ENCODE measurements at regions not wholly inside any gene's neighbourhood (a gene's known extent, or its start where the extent isn't known, plus 50 kb on each side); places are given as distances from the start of the nearest gene placed in this dataset.

DNA sequence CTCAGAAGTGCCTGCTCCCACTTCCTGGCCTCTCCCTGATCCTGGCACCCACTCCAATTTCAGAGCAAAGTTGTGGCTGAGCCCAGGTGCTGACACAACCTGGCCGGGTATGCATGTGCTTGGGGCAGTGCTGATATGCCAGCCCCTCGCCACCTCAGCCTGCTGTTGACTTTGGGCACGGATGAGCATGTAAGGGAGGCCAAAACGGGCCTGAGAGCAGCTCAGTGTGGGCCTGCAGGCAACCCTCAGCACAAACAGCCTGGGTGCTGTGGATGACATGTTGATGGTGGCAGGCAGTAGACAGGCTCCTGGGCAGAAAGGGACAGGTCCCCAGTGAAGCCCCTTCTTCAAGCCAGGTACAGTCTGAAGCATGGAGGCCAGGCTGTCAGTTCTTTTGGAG, 553.6 kb upstream of the FSIP2 start:
- H3K4me1 ChIP-seq (ENCODE audit: insufficient read depth, low read length), result no peaks in the 10 kb centered on the region
- TF ChIP-seq, protein P1, sequence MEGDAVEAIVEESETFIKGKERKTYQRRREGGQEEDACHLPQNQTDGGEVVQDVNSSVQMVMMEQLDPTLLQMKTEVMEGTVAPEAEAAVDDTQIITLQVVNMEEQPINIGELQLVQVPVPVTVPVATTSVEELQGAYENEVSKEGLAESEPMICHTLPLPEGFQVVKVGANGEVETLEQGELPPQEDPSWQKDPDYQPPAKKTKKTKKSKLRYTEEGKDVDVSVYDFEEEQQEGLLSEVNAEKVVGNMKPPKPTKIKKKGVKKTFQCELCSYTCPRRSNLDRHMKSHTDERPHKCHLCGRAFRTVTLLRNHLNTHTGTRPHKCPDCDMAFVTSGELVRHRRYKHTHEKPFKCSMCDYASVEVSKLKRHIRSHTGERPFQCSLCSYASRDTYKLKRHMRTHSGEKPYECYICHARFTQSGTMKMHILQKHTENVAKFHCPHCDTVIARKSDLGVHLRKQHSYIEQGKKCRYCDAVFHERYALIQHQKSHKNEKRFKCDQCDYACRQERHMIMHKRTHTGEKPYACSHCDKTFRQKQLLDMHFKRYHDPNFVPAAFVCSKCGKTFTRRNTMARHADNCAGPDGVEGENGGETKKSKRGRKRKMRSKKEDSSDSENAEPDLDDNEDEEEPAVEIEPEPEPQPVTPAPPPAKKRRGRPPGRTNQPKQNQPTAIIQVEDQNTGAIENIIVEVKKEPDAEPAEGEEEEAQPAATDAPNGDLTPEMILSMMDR (IDR thresholded peaks at IDR 0.05; ENCODE audit: extremely low read depth, low read depth, low read length), result no peak
- no peak overlapping the region for H2AFZ ChIP-seq (ENCODE audit: low read length)
- no peak overlapping the region for H3K4me2 ChIP-seq (ENCODE audit: insufficient read depth, low read length)
- H3K27me3 ChIP-seq (ENCODE audit: insufficient read depth, low read length), result no peaks in the 10 kb centered on the region
- no peak for DNase-seq (ENCODE audit: insufficient read length, low spot score, missing footprints)
- H4K20me1 ChIP-seq (ENCODE audit: insufficient read depth, low read length), result no peaks in the 10 kb centered on the region
- H3K79me2 ChIP-seq (ENCODE audit: insufficient read depth, low read length), result no peaks in the 10 kb centered on the region
- H3K9me3 ChIP-seq (ENCODE audit: low read depth, low read length), result peaks cover 7% of the 10 kb centered on the region
- no peak overlapping the region for H3K4me3 ChIP-seq (ENCODE audit: insufficient read depth, low read length)
- H3K36me3 ChIP-seq (ENCODE audit: insufficient read depth, low read length), result no peaks in the 10 kb centered on the region
- no peak overlapping the region for H3K27ac ChIP-seq (ENCODE audit: low read depth, low read length)

DNA sequence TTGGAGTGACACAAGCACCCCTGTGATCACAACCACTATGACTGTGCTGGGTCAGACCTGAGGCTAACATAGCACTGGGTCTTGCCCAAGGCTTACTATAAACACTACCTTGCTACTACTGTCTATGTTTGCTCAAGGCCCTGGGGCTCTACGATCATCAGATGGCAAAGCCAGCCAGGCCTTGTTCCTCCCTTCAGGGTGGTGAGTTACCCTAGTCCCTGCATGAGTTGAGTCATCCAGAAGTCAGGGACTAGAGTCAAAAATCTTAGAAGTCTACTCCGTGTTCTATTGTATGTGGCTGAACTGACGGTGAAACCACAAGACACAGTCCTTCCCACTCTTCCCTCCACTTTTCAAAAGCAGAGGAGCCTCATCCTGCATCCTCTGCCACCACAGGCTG, 551.2 kb upstream of the FSIP2 start:
- no peak overlapping the region for H3K4me3 ChIP-seq (ENCODE audit: insufficient read depth, low read length)
- no peaks in the 10 kb centered on the region for H4K20me1 ChIP-seq (ENCODE audit: insufficient read depth, low read length)
- TF ChIP-seq, protein P1 (IDR thresholded peaks at IDR 0.05; ENCODE audit: extremely low read depth, low read depth, low read length), result no peak
- peaks cover 7% of the 10 kb centered on the region for H3K9me3 ChIP-seq (ENCODE audit: low read depth, low read length)
- H3K79me2 ChIP-seq (ENCODE audit: insufficient read depth, low read length), result no peaks in the 10 kb centered on the region
- no peak for DNase-seq (ENCODE audit: insufficient read length, low spot score, missing footprints)
- H3K27me3 ChIP-seq (ENCODE audit: insufficient read depth, low read length), result no peaks in the 10 kb centered on the region
- H3K27ac ChIP-seq (ENCODE audit: low read depth, low read length), result no peak overlapping the region
- no peak overlapping the region for H2AFZ ChIP-seq (ENCODE audit: low read length)
- no peaks in the 10 kb centered on the region for H3K4me1 ChIP-seq (ENCODE audit: insufficient read depth, low read length)
- no peaks in the 10 kb centered on the region for H3K36me3 ChIP-seq (ENCODE audit: insufficient read depth, low read length)
- no peak overlapping the region for H3K4me2 ChIP-seq (ENCODE audit: insufficient read depth, low read length)

DNA sequence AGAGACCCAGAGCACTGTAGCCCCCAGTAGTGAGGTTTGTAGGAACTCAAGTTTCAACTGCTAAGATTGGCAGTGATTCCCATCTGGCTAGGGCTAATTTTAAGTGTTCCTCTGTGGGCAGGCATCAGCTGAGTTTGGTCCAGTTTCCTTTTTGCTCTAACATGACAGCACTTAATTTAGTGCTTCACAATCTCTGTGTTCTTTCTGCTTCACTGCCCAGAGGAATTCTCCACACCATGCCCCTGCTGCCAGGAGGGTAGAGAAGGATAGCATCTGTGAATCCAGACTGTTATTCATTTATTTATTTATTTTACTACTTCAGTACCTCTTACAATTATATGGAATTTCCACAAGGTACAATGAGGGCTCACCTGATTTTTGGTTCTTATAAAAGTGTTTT, 549.9 kb upstream of the FSIP2 start:
- H3K36me3 ChIP-seq (ENCODE audit: insufficient read depth, low read length), result no peaks in the 10 kb centered on the region
- TF ChIP-seq, protein P1 (IDR thresholded peaks at IDR 0.05; ENCODE audit: extremely low read depth, low read depth, low read length), result no peak
- H3K27me3 ChIP-seq (ENCODE audit: insufficient read depth, low read length), result no peaks in the 10 kb centered on the region
- no peak overlapping the region for H3K27ac ChIP-seq (ENCODE audit: low read depth, low read length)
- no peak for DNase-seq (ENCODE audit: insufficient read length, low spot score, missing footprints)
- H3K9me3 ChIP-seq (ENCODE audit: low read depth, low read length), result peaks cover 7% of the 10 kb centered on the region
- H3K4me3 ChIP-seq (ENCODE audit: insufficient read depth, low read length), result no peak overlapping the region
- no peaks in the 10 kb centered on the region for H3K4me1 ChIP-seq (ENCODE audit: insufficient read depth, low read length)
- H2AFZ ChIP-seq (ENCODE audit: low read length), result no peak overlapping the region
- no peaks in the 10 kb centered on the region for H3K79me2 ChIP-seq (ENCODE audit: insufficient read depth, low read length)
- no peaks in the 10 kb centered on the region for H4K20me1 ChIP-seq (ENCODE audit: insufficient read depth, low read length)
- no peak overlapping the region for H3K4me2 ChIP-seq (ENCODE audit: insufficient read depth, low read length)

DNA sequence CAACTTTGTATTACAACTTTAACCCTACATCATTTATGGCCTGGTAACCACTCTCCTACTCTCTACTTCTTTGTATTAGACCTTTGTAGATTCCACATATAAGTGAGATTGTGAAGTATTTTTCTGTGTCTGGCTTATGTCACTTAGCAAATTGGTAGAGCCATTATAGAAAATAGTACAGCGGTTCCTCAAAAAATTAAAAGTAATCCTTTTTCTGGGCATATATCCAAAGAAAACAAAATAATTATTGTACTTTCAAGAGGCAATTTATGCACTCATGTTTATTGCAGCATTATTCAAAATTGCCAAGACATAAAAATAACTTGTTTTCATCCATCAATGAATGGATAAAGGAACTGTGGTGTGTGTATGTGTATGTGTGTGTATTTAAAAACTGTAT, 537.5 kb upstream of the FSIP2 start:
- H4K20me1 ChIP-seq (ENCODE audit: insufficient read depth, low read length), result no peaks in the 10 kb centered on the region
- TF ChIP-seq, protein P1 (IDR thresholded peaks at IDR 0.05; ENCODE audit: extremely low read depth, low read depth, low read length), result no peak
- no peaks in the 10 kb centered on the region for H3K4me1 ChIP-seq (ENCODE audit: insufficient read depth, low read length)

More for the DNA sequence above, 537.5 kb upstream of the FSIP2 start:
- no peaks in the 10 kb centered on the region for H3K79me2 ChIP-seq (ENCODE audit: insufficient read depth, low read length)
- DNase-seq (ENCODE audit: insufficient read length, low spot score, missing footprints), result no peak
- H2AFZ ChIP-seq (ENCODE audit: low read length), result no peak overlapping the region
- H3K9me3 ChIP-seq (ENCODE audit: low read depth, low read length), result no peaks in the 10 kb centered on the region
- H3K27ac ChIP-seq (ENCODE audit: low read depth, low read length), result no peak overlapping the region
- H3K36me3 ChIP-seq (ENCODE audit: insufficient read depth, low read length), result no peaks in the 10 kb centered on the region
- H3K4me2 ChIP-seq (ENCODE audit: insufficient read depth, low read length), result no peak overlapping the region
- no peak overlapping the region for H3K4me3 ChIP-seq (ENCODE audit: insufficient read depth, low read length)
- no peaks in the 10 kb centered on the region for H3K27me3 ChIP-seq (ENCODE audit: insufficient read depth, low read length)
